Gastrocnemius medialis (tissue), 4 donors: ENCODE measurements at regions not wholly inside any gene's neighbourhood (a gene's known extent, or its start where the extent isn't known, plus 50 kb on each side); places are given as distances from the start of the nearest gene placed in this dataset.

Experiments
- POLR2A ChIP-seq, 2 donors: fragments of 450-650 bp; IDR thresholded peaks; one replicate each; pipeline ENCODE4 v1.6.1; 2017; ENCODE audit warnings: antibody characterized with exemption in 2 of 2, mild to moderate bottlenecking in 2 of 2, moderate library complexity in 2 of 2
- TF ChIP-seq, protein P1 (sequence below), 5 experiments: fragments of 450-650 bp in 3 of 5; fragments of 200-600 bp in 2 of 5; sonication (generic) in 2 of 5; IDR thresholded peaks in 4 of 5; conservative IDR thresholded peaks in 1 of 5; 1 replicate in 4 of 5; 2 replicates in 1 of 5; pipeline ENCODE4 v1.5.1; 2016 to 2019; ENCODE audit warnings: antibody characterized with exemption in 5 of 5, mild to moderate bottlenecking in 3 of 5, moderate library complexity in 3 of 5

DNA sequence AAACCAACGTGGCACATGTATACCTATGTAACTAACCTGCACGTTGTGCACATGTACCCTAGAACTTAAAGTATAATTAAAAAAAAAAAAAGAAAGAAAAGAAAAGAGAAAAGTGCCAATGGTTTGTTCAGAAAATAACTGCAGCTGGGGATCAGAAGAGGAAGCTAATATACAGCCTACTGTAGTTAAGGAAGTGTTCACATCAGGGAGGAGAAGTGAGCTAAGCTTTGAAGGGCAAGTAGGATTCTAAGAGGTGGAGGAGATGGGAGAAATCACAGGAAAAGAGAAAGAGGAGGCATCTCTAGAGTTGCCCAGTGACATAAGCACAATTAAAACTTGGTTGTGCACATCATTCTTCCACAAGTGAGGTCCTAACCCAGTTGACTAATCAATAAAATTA is 214.4 kb upstream of the DTNBP1 start:
- TF ChIP-seq, protein P1, sequence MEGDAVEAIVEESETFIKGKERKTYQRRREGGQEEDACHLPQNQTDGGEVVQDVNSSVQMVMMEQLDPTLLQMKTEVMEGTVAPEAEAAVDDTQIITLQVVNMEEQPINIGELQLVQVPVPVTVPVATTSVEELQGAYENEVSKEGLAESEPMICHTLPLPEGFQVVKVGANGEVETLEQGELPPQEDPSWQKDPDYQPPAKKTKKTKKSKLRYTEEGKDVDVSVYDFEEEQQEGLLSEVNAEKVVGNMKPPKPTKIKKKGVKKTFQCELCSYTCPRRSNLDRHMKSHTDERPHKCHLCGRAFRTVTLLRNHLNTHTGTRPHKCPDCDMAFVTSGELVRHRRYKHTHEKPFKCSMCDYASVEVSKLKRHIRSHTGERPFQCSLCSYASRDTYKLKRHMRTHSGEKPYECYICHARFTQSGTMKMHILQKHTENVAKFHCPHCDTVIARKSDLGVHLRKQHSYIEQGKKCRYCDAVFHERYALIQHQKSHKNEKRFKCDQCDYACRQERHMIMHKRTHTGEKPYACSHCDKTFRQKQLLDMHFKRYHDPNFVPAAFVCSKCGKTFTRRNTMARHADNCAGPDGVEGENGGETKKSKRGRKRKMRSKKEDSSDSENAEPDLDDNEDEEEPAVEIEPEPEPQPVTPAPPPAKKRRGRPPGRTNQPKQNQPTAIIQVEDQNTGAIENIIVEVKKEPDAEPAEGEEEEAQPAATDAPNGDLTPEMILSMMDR (IDR thresholded peaks at IDR 0.05 in 4 of 5, conservative IDR thresholded peaks at IDR 0.05 in 1 of 5) = no peak
- no peak for TF ChIP-seq POLR2A (IDR thresholded peaks at IDR 0.05)
